CD4-positive, alpha-beta memory T cell (primary cell): ENCODE measurements at regions not wholly inside any gene's neighbourhood (a gene's known extent, or its start where the extent isn't known, plus 50 kb on each side); places are given as distances from the start of the nearest gene placed in this dataset.
"Not testable (repeated sequence)": the region's sequence is repeated elsewhere in the genome, so short reads cannot be mapped to it uniquely, and the experiment has no call there.

Source experiments
- CTCF ChIA-PET: fragments of 350-600 bp; sonication (Branson Sonifier 250); formaldehyde crosslinking; loops from one replicate; lab custom pipeline; 2021; ENCODE audit warnings: inconsistent platforms; ENCODE audit not compliant: partially characterized antibody; lab: Charles Lee
- POLR2A ChIA-PET: fragments of 350-600 bp; sonication (Branson Sonifier 250); formaldehyde crosslinking; loops from one replicate; lab custom pipeline; 2021; ENCODE audit not compliant: partially characterized antibody; lab: Charles Lee
- DNase-seq, 5 donors: peaks; one replicate each; pipeline versions ENCODE4 v3.0.0 to v3.0.0-alpha.2; 2020 to 2022; ENCODE audit warnings: mixed read lengths in 1 of 5
- H3K27ac ChIP-seq: one replicate; pipeline ENCODE4 v1.7.0; 2013; ENCODE audit warnings: low read depth, low read length
- H3K27me3 ChIP-seq: 2 replicates; pipeline ENCODE4 v1.7.0; 2013; ENCODE audit warnings: mild to moderate bottlenecking, low read length, moderate library complexity; ENCODE audit not compliant: insufficient read depth
- H3K36me3 ChIP-seq: 2 replicates; pipeline ENCODE4 v1.7.0; 2013; ENCODE audit warnings: mild to moderate bottlenecking, low read length, moderate library complexity; ENCODE audit not compliant: insufficient read depth
- H3K4me1 ChIP-seq: 2 replicates; pipeline ENCODE4 v1.7.0; 2013; ENCODE audit warnings: mild to moderate bottlenecking, low read length, moderate library complexity; ENCODE audit not compliant: insufficient read depth
- H3K4me3 ChIP-seq, 2 donors: one replicate each; pipeline ENCODE4 v1.7.0; 2013; ENCODE audit warnings: low read length in 2 of 2, mild to moderate bottlenecking in 1 of 2
- H3K9me3 ChIP-seq, 2 donors: one replicate each; pipeline ENCODE4 v1.7.0; 2013; ENCODE audit warnings: low read length in 2 of 2, control low read depth in 1 of 2; ENCODE audit not compliant: control insufficient read depth in 1 of 2
- H3K27ac Mint-ChIP-seq, 7 donors: one replicate each; pipeline ENCODE4 v1.8.0; 2020 to 2021; ENCODE audit warnings: mixed read lengths in 7 of 7, mild to moderate bottlenecking in 6 of 7, inconsistent platforms in 3 of 7, moderate library complexity in 3 of 7
- H3K27me3 Mint-ChIP-seq, 2 donors: one replicate each; pipeline ENCODE4 v1.8.0; 2020 to 2021; ENCODE audit warnings: mixed read lengths in 2 of 2
- H3K36me3 Mint-ChIP-seq, 2 donors: one replicate each; pipeline ENCODE4 v1.8.0; 2020 to 2021; ENCODE audit warnings: mixed read lengths in 2 of 2, inconsistent platforms in 1 of 2, mild to moderate bottlenecking in 1 of 2
- H3K4me1 Mint-ChIP-seq, 4 donors: one replicate each; pipeline ENCODE4 v1.8.0; 2020 to 2021; ENCODE audit warnings: mixed read lengths in 4 of 4, mild to moderate bottlenecking in 1 of 4
- H3K4me3 Mint-ChIP-seq, 8 donors: one replicate each; pipeline ENCODE4 v1.8.0; 2020 to 2021; ENCODE audit warnings: mixed read lengths in 8 of 8, mild to moderate bottlenecking in 7 of 8, moderate library complexity in 6 of 8, inconsistent platforms in 3 of 8
- H3K9me3 Mint-ChIP-seq, 8 donors: one replicate each; pipeline ENCODE4 v1.8.0; 2020 to 2021; ENCODE audit warnings: mixed read lengths in 8 of 8, mild to moderate bottlenecking in 5 of 8, inconsistent platforms in 3 of 8, moderate library complexity in 1 of 8
- intact Hi-C: fragments of 100-400 bp; cut with micrococcal nuclease; formaldehyde crosslinking; loops from one replicate; pipeline ENCODE4 v1.15.1; 2023

DNA sequence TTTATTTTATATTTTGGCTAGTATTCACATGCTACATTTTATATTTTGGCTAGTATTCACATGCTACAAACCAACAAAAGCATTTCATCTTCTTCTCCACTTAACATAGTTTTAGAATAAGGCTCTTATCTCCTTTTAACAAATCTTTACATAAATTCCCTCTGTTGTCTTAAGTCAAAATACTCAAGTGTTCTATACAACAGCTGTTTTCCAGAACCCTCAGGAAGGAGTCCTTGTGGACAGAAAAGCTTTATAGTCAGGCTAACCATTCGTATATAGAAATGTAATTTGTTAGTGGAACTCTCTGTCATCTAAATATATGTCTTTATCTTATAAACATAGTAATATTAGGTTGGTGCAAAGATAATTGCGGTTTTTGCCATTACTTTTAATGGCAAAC is 191.0 kb upstream of the FLRT2 start:
- no peak overlapping the region for H3K27ac Mint-ChIP-seq
- H3K9me3 Mint-ChIP-seq, result peaks cover 0 to 6% (median 0%) of the 10 kb centered on the region in 8 donors
- CTCF ChIA-PET, result no interaction called here
- Histone ChIP-seq H3K9me3 (no peaks in the 10 kb centered on the region), H3K4me3 (no peak overlapping the region), H3K4me1 (no peaks in the 10 kb centered on the region), H3K36me3 (no peaks in the 10 kb centered on the region), H3K27me3 (no peaks in the 10 kb centered on the region), H3K27ac (no peak overlapping the region)
- no peaks in the 10 kb centered on the region for H3K4me1 Mint-ChIP-seq
- H3K27me3 Mint-ChIP-seq, result no peaks in the 10 kb centered on the region
- no peak overlapping the region for H3K4me3 Mint-ChIP-seq
- no peaks in the 10 kb centered on the region for H3K36me3 Mint-ChIP-seq
- no peak for DNase-seq
- POLR2A ChIA-PET, result no interaction called here
- intact Hi-C loops, result no loop called here

- no peak overlapping the region for H3K27ac ChIP-seq
Observed at GRCh38 chr14:85342858-85343607, 186.9 kb upstream of the FLRT2 start.

DNA sequence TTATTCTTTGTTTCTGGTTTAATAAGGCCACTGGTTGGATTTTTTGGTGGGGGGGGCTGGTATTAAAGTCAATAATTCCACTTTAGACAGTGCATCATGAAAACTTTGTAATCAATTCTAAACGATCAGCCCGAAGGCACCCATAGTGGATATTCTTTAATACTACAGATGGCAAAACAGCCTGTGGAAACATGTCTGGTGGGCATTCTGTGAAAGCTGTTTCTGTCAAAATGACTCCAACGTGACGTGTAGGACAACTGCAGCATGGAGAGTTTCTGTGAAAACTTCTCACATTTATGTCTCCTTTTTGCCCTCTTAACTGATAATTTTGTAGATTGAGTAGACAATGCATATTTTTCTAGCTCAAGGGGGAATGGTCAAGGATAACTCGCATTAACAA is 185.8 kb upstream of the FLRT2 start:
- Histone ChIP-seq H3K27ac (no peak overlapping the region), H3K9me3 (no peaks in the 10 kb centered on the region), H3K27me3 (no peaks in the 10 kb centered on the region), H3K4me3 (no peak overlapping the region), H3K4me1 (no peaks in the 10 kb centered on the region), H3K36me3 (no peaks in the 10 kb centered on the region)
- intact Hi-C loops, result no loop called here
- Mint-ChIP-seq H3K4me3 (no peak overlapping the region), H3K27me3 (no peaks in the 10 kb centered on the region), H3K9me3 (peaks cover 0 to 11% (median 2%) of the 10 kb centered on the region in 8 donors), H3K4me1 (no peaks in the 10 kb centered on the region), H3K27ac (no peak overlapping the region), H3K36me3 (no peaks in the 10 kb centered on the region)
- POLR2A ChIA-PET, result no interaction called here
- CTCF ChIA-PET, result no interaction called here
- no peak for DNase-seq

More at GRCh38 chr14:85342858-85343607, 186.9 kb upstream of the FLRT2 start:
- ChIA-PET CTCF (no interaction called here), POLR2A (no interaction called here)
- Mint-ChIP-seq H3K27me3 (no peaks in the 10 kb centered on the region), H3K27ac (no peak overlapping the region), H3K9me3 (peaks cover 0 to 9% (median 2%) of the 10 kb centered on the region in 8 donors), H3K4me3 (peak overlapping the region in 1 of 8 donors; percentile 37), H3K36me3 (no peaks in the 10 kb centered on the region), H3K4me1 (no peaks in the 10 kb centered on the region)
- Histone ChIP-seq H3K4me3 (no peak overlapping the region), H3K36me3 (no peaks in the 10 kb centered on the region), H3K4me1 (no peaks in the 10 kb centered on the region), H3K9me3 (no peaks in the 10 kb centered on the region), H3K27me3 (no peaks in the 10 kb centered on the region)
- no peak for DNase-seq
- intact Hi-C loops, result no loop called here

DNA sequence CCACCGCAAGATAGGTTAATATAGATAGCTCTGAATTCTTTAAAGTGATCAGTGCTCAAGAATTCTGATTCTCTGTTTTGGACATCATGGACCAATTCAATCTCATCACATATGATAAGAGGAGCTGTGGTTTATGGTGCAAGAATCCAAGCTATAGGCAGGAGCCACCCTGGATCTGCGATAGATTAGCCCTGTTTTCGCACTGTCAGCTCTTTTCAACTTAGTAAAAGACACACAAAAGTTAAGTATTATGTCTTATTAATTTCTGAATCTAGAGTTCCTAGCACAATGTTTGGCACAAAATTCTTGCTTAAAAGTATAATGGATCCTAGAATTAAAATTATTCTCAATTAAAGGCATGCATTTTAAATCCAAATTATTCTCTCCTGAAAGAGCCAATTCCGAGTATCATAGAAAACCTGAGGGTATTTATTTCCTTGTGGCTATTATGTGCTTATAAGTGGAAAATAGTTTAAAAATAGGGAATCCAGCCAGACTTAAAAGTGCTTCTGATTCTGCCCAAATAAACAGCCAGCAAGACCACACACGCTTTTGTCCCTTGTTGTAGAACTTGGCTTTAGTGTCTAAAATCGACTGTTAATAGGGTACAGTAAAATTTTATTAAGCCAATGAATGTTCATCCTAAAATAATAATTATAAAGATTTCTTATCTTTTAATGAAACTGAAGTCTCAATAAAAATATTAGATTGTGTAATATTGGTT is 184.9 kb upstream of the FLRT2 start:
- Mint-ChIP-seq H3K27me3 (no peaks in the 10 kb centered on the region), H3K9me3 (peaks cover 0 to 14% (median 2%) of the 10 kb centered on the region in 8 donors), H3K4me3 (no peak overlapping the region), H3K36me3 (no peaks in the 10 kb centered on the region), H3K27ac (no peak overlapping the region), H3K4me1 (no peaks in the 10 kb centered on the region)
- no peak overlapping the region for H3K4me3 ChIP-seq
- DNase-seq, result no peak
- no peaks in the 10 kb centered on the region for H3K27me3 ChIP-seq
- intact Hi-C loops, result no loop called here
- no peak overlapping the region for H3K27ac ChIP-seq
- ChIA-PET POLR2A (no interaction called here), CTCF (no interaction called here)
- H3K4me1 ChIP-seq, result no peaks in the 10 kb centered on the region
- H3K9me3 ChIP-seq, result no peaks in the 10 kb centered on the region
- no peaks in the 10 kb centered on the region for H3K36me3 ChIP-seq

DNA sequence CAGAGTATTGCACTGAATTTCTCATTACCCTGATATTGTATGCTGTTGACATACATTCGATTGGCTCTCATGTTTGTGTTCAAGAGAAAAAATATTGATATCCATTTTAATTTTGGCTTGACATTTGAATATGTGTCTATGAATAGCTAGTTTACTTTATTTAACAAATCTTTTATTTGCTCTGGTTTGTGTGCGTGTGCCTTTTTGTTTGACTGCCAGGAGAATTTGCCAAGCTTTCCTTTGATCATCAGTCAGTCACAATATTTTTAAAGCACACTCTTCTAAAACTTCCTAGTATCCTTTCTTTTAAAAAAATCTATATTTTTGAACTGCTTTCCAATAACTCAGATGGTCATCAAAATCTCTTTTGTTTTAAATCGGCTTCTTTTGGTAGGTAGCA is 179.3 kb upstream of the FLRT2 start:
- DNase-seq, result no peak
- intact Hi-C loops, result no loop called here
- POLR2A ChIA-PET, result no interaction called here
- no peak overlapping the region for H3K27ac Mint-ChIP-seq
- peaks cover 0 to 3% of the 10 kb centered on the region in 2 donors for H3K36me3 Mint-ChIP-seq
- H3K27me3 ChIP-seq, result no peaks in the 10 kb centered on the region
- H3K36me3 ChIP-seq, result no peaks in the 10 kb centered on the region
- H3K27me3 Mint-ChIP-seq, result no peaks in the 10 kb centered on the region
- H3K9me3 Mint-ChIP-seq, result peaks cover 8 to 33% (median 14%) of the 10 kb centered on the region in 8 donors
- no peaks in the 10 kb centered on the region for H3K4me1 Mint-ChIP-seq
- H3K4me1 ChIP-seq, result no peaks in the 10 kb centered on the region
- no peaks in the 10 kb centered on the region for H3K9me3 ChIP-seq
- H3K4me3 ChIP-seq, result no peak overlapping the region
- H3K27ac ChIP-seq, result no peak overlapping the region
- CTCF ChIA-PET, result no interaction called here
- no peak overlapping the region for H3K4me3 Mint-ChIP-seq

DNA sequence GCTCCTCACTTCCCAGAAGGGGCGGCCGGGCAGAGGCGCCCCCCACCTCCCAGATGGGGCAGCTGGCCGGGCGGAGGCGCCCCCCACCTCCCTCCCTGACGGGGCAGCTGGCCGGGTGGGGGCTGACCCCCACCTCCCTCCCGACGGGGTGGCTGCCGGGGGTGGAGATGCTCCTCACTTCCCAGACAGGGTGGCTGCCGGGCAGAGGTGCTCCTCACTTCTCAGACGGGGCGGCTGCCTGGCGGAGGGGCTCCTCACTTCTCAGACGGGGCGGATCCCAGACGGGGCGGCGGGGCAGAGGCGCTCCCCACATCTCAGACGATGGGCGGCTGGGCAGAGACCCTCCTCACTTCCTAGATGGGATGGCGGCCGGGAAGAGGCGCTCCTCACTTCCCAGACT is 177.4 kb upstream of the FLRT2 start:
- H3K36me3 ChIP-seq, H3K4me1 ChIP-seq, DNase-seq, H3K4me1 Mint-ChIP-seq, H3K27me3 ChIP-seq, H3K27me3 Mint-ChIP-seq, H3K27ac Mint-ChIP-seq, H3K4me3 ChIP-seq, POLR2A ChIA-PET, CTCF ChIA-PET, H3K27ac ChIP-seq, intact Hi-C loops, H3K9me3 ChIP-seq, H3K4me3 Mint-ChIP-seq, H3K36me3 Mint-ChIP-seq: not testable (repeated sequence)
- H3K9me3 Mint-ChIP-seq, result peaks cover 7 to 33% (median 15%) of the 10 kb centered on the region in 8 donors

GRCh38 chr14:85357120-85357519 is 172.8 kb upstream of the FLRT2 start:
- H3K36me3 Mint-ChIP-seq, result peaks cover 0 to 3% of the 10 kb centered on the region in 2 donors
- no peaks in the 10 kb centered on the region for H3K27me3 Mint-ChIP-seq
- CTCF ChIA-PET, result no interaction called here
- peaks cover 6 to 32% (median 13%) of the 10 kb centered on the region in 8 donors for H3K9me3 Mint-ChIP-seq
- Histone ChIP-seq H3K27me3 (no peaks in the 10 kb centered on the region), H3K36me3 (no peaks in the 10 kb centered on the region), H3K27ac (no peak overlapping the region), H3K4me1 (no peaks in the 10 kb centered on the region), H3K4me3 (no peak overlapping the region), H3K9me3 (no peaks in the 10 kb centered on the region)
- DNase-seq, result no peak
- POLR2A ChIA-PET, result no interaction called here
- H3K4me1 Mint-ChIP-seq, result no peaks in the 10 kb centered on the region
- intact Hi-C loops, result no loop called here
- H3K27ac Mint-ChIP-seq, result no peak overlapping the region
- no peak overlapping the region for H3K4me3 Mint-ChIP-seq
